LNCaP clone FGC (cell line): ENCODE measurements at regions not wholly inside any gene's neighbourhood (a gene's known extent, or its start where the extent isn't known, plus 50 kb on each side); places are given as distances from the start of the nearest gene placed in this dataset.

ENCODE experiments used
- DNase-seq: peaks from one replicate; pipeline ENCODE4 v3.0.0-alpha.2; 2011; ENCODE audit warnings: low read depth
- H3K4me3 ChIP-seq: 2 replicates; pipeline ENCODE4 v1.5.1; 2011; ENCODE audit warnings: mild to moderate bottlenecking, low read depth, low read length, control low read depth
- CTCF ChIP-seq: IDR thresholded peaks from 2 replicates; pipeline ENCODE4 v1.5.1; 2012; ENCODE audit warnings: mild to moderate bottlenecking; ENCODE audit not compliant: control insufficient read depth, insufficient read depth; ENCODE audit errors: extremely low read depth

DNA sequence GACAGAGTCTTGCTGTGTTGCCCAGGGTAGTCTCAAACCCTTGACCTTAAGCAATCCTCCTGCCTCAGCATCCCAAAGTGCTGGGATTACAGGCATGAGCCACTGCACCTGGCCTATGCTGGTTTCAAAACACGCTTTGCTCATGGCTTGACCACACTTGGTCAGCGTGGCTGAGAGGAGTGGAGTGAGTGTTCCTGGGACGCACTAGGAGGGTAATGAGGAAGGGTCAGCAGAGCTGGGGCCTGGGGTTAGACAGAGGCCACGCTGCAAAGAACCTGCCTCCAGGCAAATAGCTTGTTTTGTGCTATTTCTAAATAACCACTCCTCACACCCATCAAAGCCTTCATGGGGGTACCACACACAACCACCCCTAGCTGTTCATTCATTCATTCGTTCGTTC, 77.9 kb upstream of the TOX2 start:
- H3K4me3 ChIP-seq, result no peak overlapping the region
- DNase-seq, result no peak
- TF ChIP-seq CTCF, result no peak

GRCh38 chr20:43835944-43836508, 78.6 kb upstream of the TOX2 start:
- TF ChIP-seq CTCF, result no peak
- DNase-seq, result no peak
- H3K4me3 ChIP-seq, result no peak overlapping the region

DNA sequence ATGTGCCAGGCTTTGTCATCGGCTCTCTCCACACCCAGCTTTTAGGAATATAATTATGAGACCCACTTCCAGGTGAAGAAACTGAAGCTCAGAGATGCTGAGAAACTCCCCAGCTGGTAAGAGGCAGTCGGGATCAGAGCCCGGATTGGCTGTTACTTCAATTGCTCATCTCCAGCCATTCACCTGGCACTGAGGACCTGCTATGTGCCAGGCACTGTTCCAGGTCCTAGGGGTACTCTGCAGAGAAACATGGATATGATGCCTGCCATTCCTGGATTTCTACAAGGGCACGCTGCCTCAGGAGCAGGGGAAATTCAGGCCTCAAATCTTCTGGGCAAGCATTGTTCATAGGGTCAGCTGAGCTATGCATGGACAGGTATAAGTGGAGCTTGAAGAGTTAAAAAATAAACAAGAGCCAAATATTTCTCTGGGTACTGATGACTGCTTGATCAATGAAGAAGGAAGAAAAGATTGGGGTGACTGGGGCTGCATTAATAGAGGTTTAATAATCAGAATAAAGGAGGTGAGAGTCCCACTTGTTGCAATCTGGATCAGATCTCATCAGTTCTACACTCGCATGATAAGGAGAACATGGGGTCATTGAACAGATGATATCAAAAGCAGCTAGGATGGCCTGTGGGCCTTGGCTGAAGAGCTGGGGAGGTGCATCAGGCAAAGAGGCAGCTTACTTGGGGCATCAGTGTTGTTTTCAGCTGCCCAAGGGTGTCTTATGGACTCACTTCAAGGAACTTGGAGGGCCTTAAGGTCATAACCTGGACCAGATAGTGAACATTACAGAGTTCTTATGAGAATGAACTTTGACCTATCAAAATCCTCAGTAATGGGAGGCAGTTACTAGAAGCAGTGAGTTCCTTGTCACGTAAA, 80.9 kb upstream of the TOX2 start:
- no peak for TF ChIP-seq CTCF

GRCh38 chr20:43832961-43833360, 81.7 kb upstream of the TOX2 start:
- no peak for TF ChIP-seq CTCF
- DNase-seq, result no peak
- H3K4me3 ChIP-seq, result no peak overlapping the region

More for the DNA sequence above, 80.9 kb upstream of the TOX2 start:
- H3K4me3 ChIP-seq, result no peak overlapping the region
- no peak for DNase-seq

DNA sequence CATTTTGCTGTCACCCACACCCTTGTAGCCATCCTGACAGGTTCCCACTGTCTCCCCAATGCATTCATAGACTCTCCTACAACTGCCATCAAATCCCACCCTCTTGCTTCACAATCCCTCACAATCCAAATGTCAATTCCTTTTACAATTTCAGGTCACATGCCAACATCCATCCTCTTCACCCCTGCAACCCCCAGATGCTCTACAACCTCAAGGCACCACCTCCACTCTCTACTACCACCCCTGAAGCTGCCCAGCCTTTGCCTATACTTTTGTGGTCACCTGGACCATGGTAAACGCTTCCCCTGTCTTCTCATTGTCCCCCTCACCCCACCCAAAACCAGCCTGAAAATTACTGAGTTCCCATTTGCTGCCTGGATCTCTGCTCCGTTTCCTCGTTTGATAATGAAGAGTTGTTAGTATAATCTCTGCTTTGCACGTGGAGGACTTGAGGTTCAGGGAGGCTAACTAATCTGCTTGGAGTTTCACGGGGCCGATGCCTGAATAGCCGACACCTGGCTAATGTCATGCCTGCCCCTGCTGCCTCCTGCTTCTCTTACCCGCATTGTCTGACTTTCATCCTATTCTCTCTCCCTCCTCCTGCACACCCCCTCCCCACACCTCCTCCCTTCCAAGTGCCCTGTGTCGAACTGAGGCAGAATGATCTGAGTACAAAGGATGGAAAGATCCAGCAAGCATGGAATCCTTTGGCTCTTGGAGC, 82.4 kb upstream of the TOX2 start:
- no peak overlapping the region for H3K4me3 ChIP-seq
- DNase-seq, result no peak
- TF ChIP-seq CTCF, result no peak

DNA sequence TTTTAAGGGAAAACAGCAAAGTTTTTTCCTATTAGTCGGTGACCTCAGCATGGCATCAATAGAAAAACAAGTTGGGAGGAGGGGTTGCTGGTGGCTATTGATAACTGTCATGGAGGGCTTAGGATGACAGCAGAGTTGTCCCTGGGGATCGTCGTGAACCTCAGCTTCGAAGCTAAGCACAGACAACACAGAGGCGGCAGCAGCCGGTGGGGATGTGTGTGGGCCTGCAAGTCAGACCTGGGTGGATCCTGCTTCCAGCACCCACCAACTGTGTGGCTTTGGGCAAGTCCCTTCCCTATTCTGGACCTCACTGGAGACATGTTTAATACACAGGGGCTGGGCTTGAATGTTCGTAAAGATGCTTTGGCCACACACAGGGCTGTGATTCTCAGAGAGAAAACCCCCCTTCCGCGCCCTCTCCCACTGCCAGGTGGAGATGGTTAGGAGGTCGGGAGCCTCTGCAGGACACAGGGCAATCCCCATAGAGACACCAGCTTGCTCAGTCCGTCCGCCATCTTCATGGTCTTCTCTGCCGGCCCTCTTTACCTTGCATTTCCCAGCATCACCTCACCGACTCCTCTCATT, 83.1 kb upstream of the TOX2 start:
- no peak overlapping the region for H3K4me3 ChIP-seq
- no peak for TF ChIP-seq CTCF
- DNase-seq, result no peak
